Adrenal gland (tissue), 9 donors: ENCODE measurements at regions not wholly inside any gene's neighbourhood (a gene's known extent, or its start where the extent isn't known, plus 50 kb on each side); places are given as distances from the start of the nearest gene placed in this dataset.

Experiments
- DNase-seq, 7 donors: peaks; one replicate each; pipeline ENCODE4 v3.0.0-alpha.2; 2019 to 2020
- H3K27ac ChIP-seq, 5 donors: fragments of 200-600 bp; sonication (generic) in 4 of 5; 1 replicate in 3 of 5; 2 replicates in 2 of 5; pipeline versions ENCODE4 v1.5.1 to v1.8.0; 2016 to 2020; ENCODE audit warnings: mild to moderate bottlenecking in 1 of 5
- H3K27me3 ChIP-seq: fragments of 200-600 bp; 2 replicates; pipeline ENCODE4 v1.8.0; 2021
- H3K36me3 ChIP-seq, 2 donors: fragments of 200-600 bp; replicated peaks in 1 of 2; 1 replicate in 1 of 2; 2 replicates in 1 of 2; pipeline versions ENCODE4 v1.5.1 to v1.8.0; 2018 to 2022
- H3K4me1 ChIP-seq, 2 donors: fragments of 200-600 bp; replicated peaks in 1 of 2; 1 replicate in 1 of 2; 2 replicates in 1 of 2; pipeline versions ENCODE4 v1.5.1 to v1.8.0; 2018 to 2021
- H3K4me3 ChIP-seq, 4 donors: fragments of 200-600 bp; sonication (generic) in 3 of 4; one replicate each; pipeline ENCODE4 v1.5.1; 2016 to 2018
- H3K9me3 ChIP-seq, 3 donors: fragments of 200-600 bp; sonication (generic) in 1 of 3; replicated peaks in 1 of 3; 1 replicate in 2 of 3; 2 replicates in 1 of 3; pipeline versions ENCODE4 v1.5.1 to v1.8.0; 2016 to 2021
- POLR2A ChIP-seq, 2 donors: fragments of 450-650 bp; IDR thresholded peaks; one replicate each; pipeline ENCODE4 v1.6.1; 2017; ENCODE audit warnings: antibody characterized with exemption in 2 of 2, mild to moderate bottlenecking in 2 of 2, moderate library complexity in 1 of 2
- WGBS, 4 donors: extraction: QIAGEN DNeasy Blood & Tissue Kit in 2 of 4; methylation state at CpG; one replicate each; pipeline versions ENCODE4 v1.1.5 to v1.1.7; 2013 to 2017; 5-methylcytosine and 5-hydroxymethylcytosine counted together
- intact Hi-C, 2 donors: fragments of 100-400 bp; cut with DNase I; formaldehyde crosslinking; loops; one replicate each; pipeline versions ENCODE4 v1.14.1 to v1.15.0; 2022 to 2023
- TF ChIP-seq, protein P1 (sequence below), 6 experiments: fragments of 450-650 bp in 4 of 6; fragments of 200-600 bp in 2 of 6; sonication (generic) in 1 of 6; IDR thresholded peaks; 1 replicate in 5 of 6; 2 replicates in 1 of 6; pipeline versions ENCODE4 v1.5.1 to v1.8.0; 2016 to 2021; ENCODE audit warnings: antibody characterized with exemption in 6 of 6, mild to moderate bottlenecking in 2 of 6, moderate library complexity in 1 of 6
- donor health status: healthy with polysubstance abuse.
- donor health status: Bipolar disorder and iron deficiency.
- donor health status: DM: yes; HTN: yes; CAD: no.
- donor health status: DM: no; HTN: no; CAD: no.
- donor health status: DM: no; HTN: no; CAD: no.

DNA sequence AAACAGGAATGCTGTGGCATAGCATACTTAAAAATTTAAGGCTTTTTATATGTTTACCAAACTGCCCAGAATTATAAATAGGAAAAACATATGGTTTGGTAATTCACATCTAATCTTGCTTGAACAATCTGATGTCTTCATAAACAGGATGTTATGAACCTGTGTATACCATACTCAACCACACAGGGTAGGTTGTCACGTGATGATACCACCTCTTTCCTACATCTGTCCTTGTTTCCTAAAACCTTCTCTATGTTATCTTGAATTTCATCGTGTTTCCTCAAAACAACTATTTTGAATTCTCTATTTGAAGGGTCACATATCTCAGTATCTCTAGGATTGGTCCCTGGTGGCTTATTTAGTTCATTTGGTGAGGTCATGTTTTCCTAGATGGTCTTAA is 631.0 kb upstream of the PKN2 start:
- Histone ChIP-seq H3K27ac (no peak overlapping the region), H3K4me3 (no peak overlapping the region), H3K36me3 (no peaks in the 10 kb centered on the region), H3K27me3 (no peaks in the 10 kb centered on the region), H3K4me1 (no peaks in the 10 kb centered on the region), H3K9me3 (no peaks in the 10 kb centered on the region)
- intact Hi-C loops: no loop called here
- no peak for TF ChIP-seq POLR2A (IDR thresholded peaks at IDR 0.05)
- TF ChIP-seq, protein P1, sequence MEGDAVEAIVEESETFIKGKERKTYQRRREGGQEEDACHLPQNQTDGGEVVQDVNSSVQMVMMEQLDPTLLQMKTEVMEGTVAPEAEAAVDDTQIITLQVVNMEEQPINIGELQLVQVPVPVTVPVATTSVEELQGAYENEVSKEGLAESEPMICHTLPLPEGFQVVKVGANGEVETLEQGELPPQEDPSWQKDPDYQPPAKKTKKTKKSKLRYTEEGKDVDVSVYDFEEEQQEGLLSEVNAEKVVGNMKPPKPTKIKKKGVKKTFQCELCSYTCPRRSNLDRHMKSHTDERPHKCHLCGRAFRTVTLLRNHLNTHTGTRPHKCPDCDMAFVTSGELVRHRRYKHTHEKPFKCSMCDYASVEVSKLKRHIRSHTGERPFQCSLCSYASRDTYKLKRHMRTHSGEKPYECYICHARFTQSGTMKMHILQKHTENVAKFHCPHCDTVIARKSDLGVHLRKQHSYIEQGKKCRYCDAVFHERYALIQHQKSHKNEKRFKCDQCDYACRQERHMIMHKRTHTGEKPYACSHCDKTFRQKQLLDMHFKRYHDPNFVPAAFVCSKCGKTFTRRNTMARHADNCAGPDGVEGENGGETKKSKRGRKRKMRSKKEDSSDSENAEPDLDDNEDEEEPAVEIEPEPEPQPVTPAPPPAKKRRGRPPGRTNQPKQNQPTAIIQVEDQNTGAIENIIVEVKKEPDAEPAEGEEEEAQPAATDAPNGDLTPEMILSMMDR (IDR thresholded peaks at IDR 0.05): no peak
- WGBS, 4 donors: 74 to 85% (median 78%) methylated on average over 2 of the region's 2 CpGs
- DNase-seq: no peak

DNA sequence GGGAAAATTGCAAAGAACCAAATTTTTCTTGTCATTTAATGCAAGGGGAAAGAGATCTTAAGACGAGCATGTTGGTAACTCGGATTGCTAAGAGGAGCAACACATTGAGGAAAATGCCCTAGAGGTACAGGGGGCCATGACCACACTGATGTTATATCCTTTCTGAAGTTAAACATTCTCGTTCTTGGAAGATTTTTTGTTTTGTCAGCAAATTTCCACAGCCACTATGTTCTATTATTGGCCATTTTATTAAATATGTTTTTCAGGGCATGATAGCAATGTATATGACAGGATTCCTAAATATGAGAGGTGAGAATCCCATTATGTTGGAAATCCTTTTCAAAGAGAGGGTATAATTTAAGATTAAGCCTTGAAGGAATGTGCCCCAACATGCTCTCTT is 627.2 kb upstream of the PKN2 start:
- 66 to 77% (median 70%) methylated on average over 3 of the region's 3 CpGs for WGBS, 4 donors
- DNase-seq: no peak

DNA sequence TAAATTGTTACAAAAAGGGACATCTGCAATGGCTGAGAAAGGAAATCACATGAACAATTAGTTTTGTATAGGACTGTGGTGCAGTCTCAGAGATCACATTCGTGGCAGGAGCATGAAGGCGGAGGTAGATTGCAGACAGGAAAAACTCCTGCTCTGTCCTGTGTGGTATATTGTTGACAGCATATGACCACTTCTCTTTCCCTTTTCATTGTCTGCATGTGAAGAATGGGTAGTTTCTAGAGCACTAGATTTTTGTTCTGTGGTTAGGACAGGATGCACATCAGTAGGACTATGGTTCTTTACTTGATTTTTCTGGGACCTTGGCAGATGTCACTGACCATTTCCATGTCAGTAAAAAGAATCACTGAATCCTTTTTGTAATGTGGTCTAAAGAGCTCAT is 625.9 kb upstream of the PKN2 start:
- WGBS, 4 donors: 58 to 73% (median 62%) methylated on average over 2 of the region's 2 CpGs
- TF ChIP-seq POLR2A (IDR thresholded peaks at IDR 0.05): no peak
- TF ChIP-seq, protein P1 (IDR thresholded peaks at IDR 0.05): no peak
- H3K27me3 ChIP-seq: no peaks in the 10 kb centered on the region
- no peaks in the 10 kb centered on the region for H3K4me1 ChIP-seq
- no peaks in the 10 kb centered on the region for H3K36me3 ChIP-seq
- DNase-seq: no peak
- intact Hi-C loops: no loop called here
- H3K4me3 ChIP-seq: no peak overlapping the region
- H3K9me3 ChIP-seq: no peaks in the 10 kb centered on the region
- H3K27ac ChIP-seq: no peak overlapping the region

More for the DNA sequence above, 627.2 kb upstream of the PKN2 start:
- H3K4me1 ChIP-seq: no peaks in the 10 kb centered on the region
- no peaks in the 10 kb centered on the region for H3K36me3 ChIP-seq
- H3K27me3 ChIP-seq: no peaks in the 10 kb centered on the region
- H3K9me3 ChIP-seq: no peaks in the 10 kb centered on the region
- TF ChIP-seq, protein P1 (IDR thresholded peaks at IDR 0.05): no peak
- no peak for TF ChIP-seq POLR2A (IDR thresholded peaks at IDR 0.05)
- intact Hi-C loops: no loop called here
- H3K4me3 ChIP-seq: no peak overlapping the region
- H3K27ac ChIP-seq: no peak overlapping the region

DNA sequence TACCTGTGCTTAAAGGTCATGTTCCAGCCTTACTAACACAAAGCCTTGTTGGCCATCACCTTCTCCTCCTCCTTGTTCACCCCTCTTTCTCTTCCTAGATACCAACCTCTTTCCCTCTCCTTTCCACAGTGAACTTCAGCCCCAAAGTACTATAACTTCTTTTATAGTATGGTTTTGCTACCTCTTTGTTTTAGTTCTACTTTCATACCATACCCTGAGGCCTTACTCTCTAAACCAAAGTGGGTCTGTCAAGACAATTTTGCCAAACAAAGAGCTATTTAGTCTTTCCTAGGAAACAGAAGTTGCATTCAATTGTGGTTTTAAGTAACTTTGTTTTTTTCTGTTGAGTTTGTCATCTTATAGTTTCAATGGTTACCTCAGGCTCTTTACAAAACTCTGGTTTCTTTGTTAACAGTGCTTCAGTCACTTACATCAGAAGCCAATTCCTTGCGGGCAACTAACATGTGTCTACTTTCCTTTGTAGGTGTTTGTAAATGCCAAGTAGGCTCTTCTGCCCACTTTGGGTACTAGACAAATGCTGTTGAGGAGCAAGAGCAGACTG is 623.9 kb upstream of the PKN2 start:
- intact Hi-C loops: no loop called here

More for the DNA sequence above, 623.9 kb upstream of the PKN2 start:
- Histone ChIP-seq H3K4me3 (no peak overlapping the region), H3K9me3 (no peaks in the 10 kb centered on the region), H3K36me3 (no peaks in the 10 kb centered on the region), H3K27me3 (no peaks in the 10 kb centered on the region), H3K4me1 (no peaks in the 10 kb centered on the region), H3K27ac (no peak overlapping the region)
- WGBS, 4 donors: 82 to 90% (median 88%) methylated on average over 1 of the region's 1 CpG
- no peak for TF ChIP-seq POLR2A (IDR thresholded peaks at IDR 0.05)
- TF ChIP-seq, protein P1 (IDR thresholded peaks at IDR 0.05): no peak
- no peak for DNase-seq
